Suprapubic skin (tissue), 4 donors: ENCODE measurements at regions not wholly inside any gene's neighbourhood (a gene's known extent, or its start where the extent isn't known, plus 50 kb on each side); places are given as distances from the start of the nearest gene placed in this dataset.

Experiments
- DNase-seq, 2 donors: peaks; one replicate each; pipeline ENCODE4 v3.0.0-alpha.2; 2019; ENCODE audit warnings: low spot score in 2 of 2
- H3K27ac ChIP-seq: fragments of 200-600 bp; sonication (generic); one replicate; pipeline ENCODE4 v1.5.1; 2019
- H3K27me3 ChIP-seq: fragments of 200-600 bp; sonication (generic); one replicate; pipeline ENCODE4 v1.5.1; 2019
- H3K36me3 ChIP-seq: fragments of 200-600 bp; sonication (generic); one replicate; pipeline ENCODE4 v1.5.1; 2019
- H3K4me1 ChIP-seq: fragments of 200-600 bp; sonication (generic); one replicate; pipeline ENCODE4 v1.5.1; 2019
- H3K4me3 ChIP-seq: fragments of 200-600 bp; sonication (generic); one replicate; pipeline ENCODE4 v1.5.1; 2019; ENCODE audit warnings: mild to moderate bottlenecking
- H3K9me3 ChIP-seq: fragments of 200-600 bp; sonication (generic); one replicate; pipeline ENCODE4 v1.5.1; 2019
- EP300 ChIP-seq: sonication (generic); formaldehyde crosslinking; IDR thresholded peaks from one replicate; pipeline ENCODE4 v1.6.1; 2017; ENCODE audit warnings: antibody characterized with exemption
- POLR2A ChIP-seq, 2 donors: fragments of 450-650 bp; IDR thresholded peaks; one replicate each; pipeline ENCODE4 v1.6.1; 2017; ENCODE audit warnings: antibody characterized with exemption in 2 of 2, mild to moderate bottlenecking in 2 of 2, moderate library complexity in 2 of 2
- POLR2AphosphoS5 ChIP-seq, 3 donors: sonication (generic); formaldehyde crosslinking; IDR thresholded peaks; one replicate each; pipeline ENCODE4 v1.6.1; 2017; ENCODE audit warnings: antibody characterized with exemption in 3 of 3
- WGBS: methylation state at CpG from one replicate; pipeline ENCODE4 v1.1.5; 2018; 5-methylcytosine and 5-hydroxymethylcytosine counted together
- TF ChIP-seq, protein P1 (sequence below), 2 donors: fragments of 200-600 bp in 1 of 2; fragments of 450-650 bp in 1 of 2; sonication (generic) in 1 of 2; IDR thresholded peaks; one replicate each; pipeline ENCODE4 v1.5.1; 2016 to 2019; ENCODE audit warnings: antibody characterized with exemption in 2 of 2, mild to moderate bottlenecking in 1 of 2, moderate library complexity in 1 of 2

DNA sequence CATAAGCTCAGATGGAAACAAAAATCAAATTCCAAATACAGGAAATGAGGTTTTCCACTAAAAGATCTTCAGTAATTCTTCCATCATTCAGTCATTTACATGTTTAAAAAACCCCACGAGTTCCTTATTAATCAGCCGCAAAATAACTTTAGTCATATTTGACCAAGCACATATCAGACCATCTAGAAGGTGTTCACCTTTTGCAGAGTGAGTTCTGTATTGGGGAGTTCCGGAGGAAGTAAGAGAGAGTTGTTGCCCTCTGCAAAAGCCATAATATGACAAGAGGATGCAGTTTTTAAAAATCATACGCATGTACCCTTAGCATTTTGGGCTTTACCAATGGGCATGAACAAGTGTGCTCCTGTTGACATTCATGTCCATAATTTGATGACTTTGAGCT, 61.6 kb downstream of the CCR1 start:
- 86% methylated on average over 4 of the region's 4 CpGs for WGBS
- H3K27ac ChIP-seq = no peak overlapping the region
- TF ChIP-seq EP300 (no peak), POLR2AphosphoS5 (IDR thresholded peaks at IDR 0.05) (no peak), POLR2A (IDR thresholded peaks at IDR 0.05) (no peak)
- TF ChIP-seq, protein P1, sequence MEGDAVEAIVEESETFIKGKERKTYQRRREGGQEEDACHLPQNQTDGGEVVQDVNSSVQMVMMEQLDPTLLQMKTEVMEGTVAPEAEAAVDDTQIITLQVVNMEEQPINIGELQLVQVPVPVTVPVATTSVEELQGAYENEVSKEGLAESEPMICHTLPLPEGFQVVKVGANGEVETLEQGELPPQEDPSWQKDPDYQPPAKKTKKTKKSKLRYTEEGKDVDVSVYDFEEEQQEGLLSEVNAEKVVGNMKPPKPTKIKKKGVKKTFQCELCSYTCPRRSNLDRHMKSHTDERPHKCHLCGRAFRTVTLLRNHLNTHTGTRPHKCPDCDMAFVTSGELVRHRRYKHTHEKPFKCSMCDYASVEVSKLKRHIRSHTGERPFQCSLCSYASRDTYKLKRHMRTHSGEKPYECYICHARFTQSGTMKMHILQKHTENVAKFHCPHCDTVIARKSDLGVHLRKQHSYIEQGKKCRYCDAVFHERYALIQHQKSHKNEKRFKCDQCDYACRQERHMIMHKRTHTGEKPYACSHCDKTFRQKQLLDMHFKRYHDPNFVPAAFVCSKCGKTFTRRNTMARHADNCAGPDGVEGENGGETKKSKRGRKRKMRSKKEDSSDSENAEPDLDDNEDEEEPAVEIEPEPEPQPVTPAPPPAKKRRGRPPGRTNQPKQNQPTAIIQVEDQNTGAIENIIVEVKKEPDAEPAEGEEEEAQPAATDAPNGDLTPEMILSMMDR (IDR thresholded peaks at IDR 0.05) = no peak
- no peaks in the 10 kb centered on the region for H3K9me3 ChIP-seq
- H3K27me3 ChIP-seq = no peaks in the 10 kb centered on the region
- no peaks in the 10 kb centered on the region for H3K36me3 ChIP-seq
- peaks cover 9% of the 10 kb centered on the region for H3K4me1 ChIP-seq
- DNase-seq = no peak
- no peak overlapping the region for H3K4me3 ChIP-seq

DNA sequence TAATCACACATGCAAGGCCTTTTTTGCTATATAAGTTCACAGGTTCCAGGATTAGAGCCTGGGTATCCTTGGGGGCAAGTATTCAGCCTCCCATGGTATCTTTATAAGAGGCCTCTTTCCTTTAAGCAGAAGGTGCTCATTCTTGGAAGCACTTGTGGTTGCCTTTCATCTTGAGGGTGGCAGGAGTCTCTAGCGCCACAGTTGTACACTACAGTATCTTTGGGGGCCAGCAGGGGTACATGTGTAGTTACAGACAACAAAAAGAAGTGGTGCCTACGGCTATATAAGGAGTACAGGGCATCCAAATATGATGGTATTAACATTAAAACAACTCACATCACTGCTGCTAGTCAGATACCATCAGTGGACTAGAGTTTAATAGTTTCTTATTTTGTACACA, 62.1 kb downstream of the CCR1 start:
- H3K27me3 ChIP-seq = no peaks in the 10 kb centered on the region
- WGBS = 45% methylated on average over 2 of the region's 2 CpGs
- TF ChIP-seq EP300 (no peak), POLR2AphosphoS5 (IDR thresholded peaks at IDR 0.05) (no peak), POLR2A (IDR thresholded peaks at IDR 0.05) (no peak)
- TF ChIP-seq, protein P1 (IDR thresholded peaks at IDR 0.05) = no peak

DNA sequence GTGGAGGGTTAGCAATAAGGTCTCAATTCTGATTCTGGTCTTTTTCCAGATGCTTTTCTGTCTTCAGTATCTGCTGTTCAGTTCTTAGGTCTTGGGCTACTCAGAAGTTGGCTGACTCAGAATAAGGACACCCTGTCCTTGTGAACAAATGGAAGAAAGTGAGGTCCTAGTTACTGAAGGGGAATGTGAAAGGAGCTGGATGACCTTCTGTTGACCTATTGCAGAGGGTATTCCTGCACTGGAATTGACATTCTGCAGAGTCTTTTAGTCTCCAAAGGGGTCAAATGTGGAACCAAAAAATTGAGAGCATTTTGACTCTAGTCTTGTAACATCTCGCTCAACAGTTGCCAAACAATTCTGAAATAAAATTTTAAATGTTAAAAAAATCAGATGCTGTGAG, 63.0 kb downstream of the CCR1 start:
- WGBS = 90% methylated on average over 1 of the region's 1 CpG
- Histone ChIP-seq H3K4me1 (peaks cover 9% of the 10 kb centered on the region), H3K9me3 (no peaks in the 10 kb centered on the region), H3K4me3 (no peak overlapping the region), H3K27me3 (no peaks in the 10 kb centered on the region), H3K36me3 (no peaks in the 10 kb centered on the region), H3K27ac (no peak overlapping the region)
- TF ChIP-seq POLR2AphosphoS5 (IDR thresholded peaks at IDR 0.05) (no peak), EP300 (no peak), POLR2A (IDR thresholded peaks at IDR 0.05) (no peak)
- TF ChIP-seq, protein P1 (IDR thresholded peaks at IDR 0.05) = no peak
- DNase-seq = no peak

More for the DNA sequence above, 62.1 kb downstream of the CCR1 start:
- no peaks in the 10 kb centered on the region for H3K9me3 ChIP-seq
- H3K4me1 ChIP-seq = peaks cover 9% of the 10 kb centered on the region
- H3K27ac ChIP-seq = no peak overlapping the region
- H3K36me3 ChIP-seq = no peaks in the 10 kb centered on the region
- DNase-seq = no peak
- no peak overlapping the region for H3K4me3 ChIP-seq

DNA sequence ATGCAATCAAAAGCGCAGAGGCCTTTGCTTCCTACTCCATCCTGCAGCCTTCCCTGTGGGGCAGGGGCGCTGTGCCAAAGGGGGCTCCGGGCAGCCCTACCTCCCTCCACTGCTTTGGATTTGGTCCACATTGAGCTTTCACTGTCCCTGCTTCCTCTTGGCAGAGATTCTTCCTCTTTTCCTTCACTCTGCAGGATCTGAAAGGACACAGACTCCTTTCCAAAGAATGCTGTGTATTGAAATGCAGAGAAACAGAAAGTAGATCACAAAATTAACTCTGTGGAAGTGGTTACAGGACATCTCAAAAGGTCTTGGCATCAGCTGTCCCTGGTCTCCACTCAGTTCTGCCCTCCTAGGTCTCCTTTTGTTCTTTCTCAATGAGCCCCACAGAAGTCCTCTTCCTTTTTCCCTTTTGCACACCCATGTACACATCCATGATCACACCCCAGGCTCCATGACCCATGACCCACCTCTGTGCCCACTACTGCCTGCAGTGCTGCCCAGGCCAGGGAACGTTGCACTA, 64.1 kb downstream of the CCR1 start:
- WGBS = 44% methylated on average over 4 of the region's 4 CpGs
- DNase-seq = no peak
- Histone ChIP-seq H3K27ac (no peak overlapping the region), H3K36me3 (no peaks in the 10 kb centered on the region), H3K4me1 (peaks cover 9% of the 10 kb centered on the region), H3K4me3 (no peak overlapping the region), H3K9me3 (no peaks in the 10 kb centered on the region), H3K27me3 (no peaks in the 10 kb centered on the region)
- TF ChIP-seq POLR2AphosphoS5 (IDR thresholded peaks at IDR 0.05) = no peak
- TF ChIP-seq, protein P1 (IDR thresholded peaks at IDR 0.05) = no peak
- no peak for TF ChIP-seq EP300
- TF ChIP-seq POLR2A (IDR thresholded peaks at IDR 0.05) = no peak

DNA sequence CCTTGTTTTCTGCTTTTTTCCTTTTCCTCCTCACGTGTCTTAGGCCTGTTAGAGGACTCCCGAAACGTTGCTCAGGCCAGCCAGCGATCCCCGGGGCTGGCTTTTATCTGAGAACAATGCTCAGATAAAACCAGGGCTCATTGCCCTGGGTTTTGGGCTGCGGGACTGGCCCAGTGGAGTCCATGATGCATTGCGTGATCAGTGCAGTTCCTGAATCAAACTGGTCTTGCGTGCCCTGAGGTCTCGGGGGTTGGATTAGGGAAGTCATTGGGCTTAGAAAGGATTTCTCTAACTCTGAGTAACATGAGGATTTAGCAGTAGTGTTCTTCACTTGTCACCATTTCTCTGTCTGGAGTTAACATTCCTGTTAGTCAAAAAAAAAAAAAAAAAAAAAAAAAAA, 66.3 kb downstream of the CCR1 start:
- H3K36me3 ChIP-seq = no peaks in the 10 kb centered on the region
- DNase-seq = no peak
- peaks cover 9% of the 10 kb centered on the region for H3K4me1 ChIP-seq
- no peak overlapping the region for H3K4me3 ChIP-seq
- no peaks in the 10 kb centered on the region for H3K27me3 ChIP-seq
- H3K27ac ChIP-seq = no peak overlapping the region
- TF ChIP-seq, protein P1 (IDR thresholded peaks at IDR 0.05) = no peak
- TF ChIP-seq POLR2AphosphoS5 (IDR thresholded peaks at IDR 0.05) (no peak), POLR2A (IDR thresholded peaks at IDR 0.05) (no peak), EP300 (no peak)
- 87% methylated on average over 9 of the region's 9 CpGs for WGBS
- no peaks in the 10 kb centered on the region for H3K9me3 ChIP-seq
